HepG2 (cell line): ENCODE measurements at regions not wholly inside any gene's neighbourhood (a gene's known extent, or its start where the extent isn't known, plus 50 kb on each side); places are given as distances from the start of the nearest gene placed in this dataset.

Experiments
- ATAC-seq: fragments of 200-7000 bp; cut with Tn5 transposase; 3 replicates; pipeline ENCODE4 v1.9.1; 2020; ENCODE audit warnings: mild to moderate bottlenecking, moderate library complexity
- BruUV-seq: library from RNA; stranded (reverse); fragments of 400-500 nt; replicated peaks from 2 replicates; lab custom pipeline; 2021; lab: Mats Ljungman, UMichigan
- CTCF ChIA-PET: fragments of 300-600 bp; formaldehyde crosslinking; extraction: SDS; loops from one replicate; lab custom pipeline; 2021; ENCODE audit warnings: low total read pairs, inconsistent platforms, low intra/inter-chr PET ratio; lab: Yijun Ruan, JAX
- POLR2A ChIA-PET: fragments of 350-600 bp; sonication (Branson Sonifier 250); formaldehyde crosslinking; loops from one replicate; lab custom pipeline; 2020; ENCODE audit warnings: antibody characterized with exemption, inconsistent platforms; lab: Yijun Ruan, JAX
- DNase-seq: peaks from one replicate; pipeline ENCODE4 v3.0.0-alpha.2; 2015; ENCODE audit warnings: low spot score
- FAIRE-seq: peaks from 3 replicates; lab custom pipeline; 2011; peaks lifted over from hg19 to GRCh38; lab: Jason Lieb, UNC
- H2AFZ ChIP-seq: one replicate; pipeline ENCODE4 v1.6.1; 2011; ENCODE audit warnings: low read length, inconsistent platforms
- H3K27ac ChIP-seq: fragments of 300-600 bp; 3 replicates; pipeline ENCODE4 v1.8.0; 2011; ENCODE audit warnings: mixed run types, mild to moderate bottlenecking, mixed read lengths, low read length, inconsistent platforms; ENCODE audit not compliant: insufficient read depth; ENCODE audit errors: extremely low read length
- H3K27me3 ChIP-seq, 2 experiments: fragments of 200-600 bp in 1 of 2; 2 replicates in 1 of 2; 3 replicates in 1 of 2; pipeline versions ENCODE4 v1.6.0 to v1.8.0; 2011; ENCODE audit warnings: low read length in 2 of 2, mild to moderate bottlenecking in 2 of 2, moderate library complexity in 2 of 2, inconsistent platforms in 1 of 2; ENCODE audit not compliant: insufficient read depth in 2 of 2, control insufficient read depth in 1 of 2
- H3K36me3 ChIP-seq, 2 experiments: fragments of 200-600 bp in 1 of 2; replicated peaks in 1 of 2; 2 replicates in 1 of 2; 3 replicates in 1 of 2; pipeline versions ENCODE4 v1.5.1 to v1.8.0; 2011; ENCODE audit warnings: low read length in 2 of 2, inconsistent platforms in 1 of 2; ENCODE audit not compliant: insufficient read depth in 2 of 2, control insufficient read depth in 1 of 2
- H3K4me1 ChIP-seq: 2 replicates; pipeline ENCODE4 v1.5.1; 2012; ENCODE audit warnings: low read length, inconsistent platforms; ENCODE audit not compliant: insufficient read depth
- H3K4me2 ChIP-seq: 2 replicates; pipeline ENCODE4 v1.6.0; 2011; ENCODE audit warnings: low read depth, low read length, inconsistent platforms
- H3K4me3 ChIP-seq, 3 experiments: fragments of 200-600 bp in 1 of 3; sonication (generic), shearing (Covaris generic) in 1 of 3; replicated peaks in 1 of 3; 2 replicates each; pipeline ENCODE4 v1.5.1; 2011 to 2016; ENCODE audit warnings: low read length in 3 of 3, inconsistent platforms in 2 of 3, low read depth in 2 of 3, mild to moderate bottlenecking in 2 of 3, control low read depth in 1 of 3, mixed read lengths in 1 of 3; ENCODE audit not compliant: insufficient read depth in 1 of 3
- H3K79me2 ChIP-seq: one replicate; pipeline ENCODE4 v1.6.1; 2011; ENCODE audit warnings: low read length, inconsistent platforms; ENCODE audit not compliant: insufficient read depth
- H3K9ac ChIP-seq: 2 replicates; pipeline ENCODE4 v1.6.0; 2011; ENCODE audit warnings: mild to moderate bottlenecking, low read depth, low read length, inconsistent platforms; ENCODE audit not compliant: insufficient read depth
- H3K9me3 ChIP-seq: 2 replicates; pipeline ENCODE4 v1.5.1; 2012; ENCODE audit warnings: mild to moderate bottlenecking, low read length
- H4K20me1 ChIP-seq: 2 replicates; pipeline ENCODE4 v1.6.0; 2011; ENCODE audit warnings: inconsistent platforms, mild to moderate bottlenecking, low read length, moderate library complexity; ENCODE audit not compliant: insufficient read depth
- CBX5 ChIP-seq: sonication (generic); formaldehyde crosslinking; IDR thresholded peaks from 2 replicates; pipeline ENCODE4 v1.4.0; 2020; ENCODE audit warnings: missing genetic modification reagents, borderline replicate concordance
- DNMT1 ChIP-seq: sonication (generic); formaldehyde crosslinking; IDR thresholded peaks from 2 replicates; pipeline ENCODE4 v1.5.1; 2020; ENCODE audit warnings: mild to moderate bottlenecking, missing genetic modification reagents
- ERF ChIP-seq: IDR thresholded peaks from 2 replicates; pipeline ENCODE4 v1.6.1; 2018; ENCODE audit warnings: missing biosample characterization, missing genetic modification reagents
- KAT2B ChIP-seq: fragments of 150-350 bp; IDR thresholded peaks from 2 replicates; pipeline ENCODE4 v1.6.1; 2014; ENCODE audit warnings: low read depth, low read length, borderline replicate concordance
- NBN ChIP-seq: fragments of 450-650 bp; conservative IDR thresholded peaks from 2 replicates; pipeline ENCODE4 v1.6.1; 2017
- TGIF2 ChIP-seq: IDR thresholded peaks from 2 replicates; pipeline ENCODE4 v1.6.1; 2016; ENCODE audit warnings: control low read depth, missing compliant biosample characterization
- TRIM24 ChIP-seq: sonication (generic); formaldehyde crosslinking; IDR thresholded peaks from 2 replicates; pipeline ENCODE4 v1.8.0; 2022; ENCODE audit warnings: mild to moderate bottlenecking, missing genetic modification reagents
- ZC3H13 ChIP-seq: sonication (generic); formaldehyde crosslinking; IDR thresholded peaks from 2 replicates; pipeline ENCODE4 v1.8.1; 2023; ENCODE audit warnings: mild to moderate bottlenecking, missing genetic modification reagents, moderate library complexity
- ZNF326 ChIP-seq: sonication (generic); formaldehyde crosslinking; IDR thresholded peaks from 2 replicates; pipeline ENCODE4 v1.4.0; 2020; ENCODE audit warnings: missing genetic modification reagents, borderline replicate concordance
- ZNF768 ChIP-seq: sonication (generic); formaldehyde crosslinking; IDR thresholded peaks from 2 replicates; pipeline ENCODE4 v1.4.0; 2020; ENCODE audit warnings: missing genetic modification reagents
- whole genome bisulfite sequencing: methylation state at CpG from one replicate; pipeline ENCODE4 v1.1.6; 2017; ENCODE audit warnings: low lambda C conversion rate; 5-methylcytosine and 5-hydroxymethylcytosine counted together
- in situ Hi-C: cut with HindIII; loops from 2 replicates; pipeline ENCODE4 v1.10.0; 2017; ENCODE audit warnings: low pct_unique_long_range_greater_than_20kb; ENCODE audit not compliant: extremely low pct_ligation_motif_present
- intact Hi-C: fragments of 100-400 bp; cut with micrococcal nuclease; formaldehyde crosslinking; loops from one replicate; pipeline ENCODE4 v1.10.0; 2022; ENCODE audit not compliant: unreplicated experiment
- TF ChIP-seq, protein P1 (sequence below): sonication (generic); formaldehyde crosslinking; IDR thresholded peaks from 2 replicates; pipeline ENCODE4 v1.4.0; 2020; ENCODE audit warnings: mild to moderate bottlenecking, missing genetic modification reagents
- TF ChIP-seq, protein P2 (sequence below): sonication (generic); formaldehyde crosslinking; IDR thresholded peaks from 2 replicates; pipeline ENCODE4 v1.4.0; 2020; ENCODE audit warnings: missing genetic modification reagents, borderline replicate concordance

DNA sequence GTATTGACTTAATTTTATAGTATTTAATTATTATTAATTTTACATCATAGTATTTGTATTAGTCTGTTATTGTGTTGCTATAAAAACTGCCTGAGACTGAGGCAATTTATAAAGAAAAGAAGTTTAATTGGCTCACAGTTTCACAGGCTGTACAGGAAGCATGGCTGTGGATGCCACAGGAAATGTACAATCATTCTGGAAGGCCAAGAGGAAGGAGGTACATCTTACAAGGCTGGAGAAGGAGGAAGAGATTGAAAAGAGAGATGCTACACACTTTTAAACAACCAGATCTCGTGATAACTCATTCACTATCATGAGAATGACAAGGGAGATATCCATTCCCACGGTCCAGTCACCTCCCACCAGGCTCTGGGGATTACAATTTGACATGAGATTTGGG, 2019.4 kb upstream of the PIK3C3 start:
- H3K4me3 ChIP-seq, result no peak overlapping the region
- intact Hi-C loops, result no loop called here

More for the DNA sequence above, 2019.4 kb upstream of the PIK3C3 start:
- Histone ChIP-seq H2AFZ (no peak overlapping the region), H3K4me1 (no peaks in the 10 kb centered on the region), H3K27ac (no peak overlapping the region), H3K27me3 (no peaks in the 10 kb centered on the region), H3K9me3 (no peaks in the 10 kb centered on the region), H3K4me2 (no peak overlapping the region), H3K9ac (no peak overlapping the region), H3K79me2 (no peaks in the 10 kb centered on the region), H3K36me3 (no peaks in the 10 kb centered on the region), H4K20me1 (no peaks in the 10 kb centered on the region)
- in situ Hi-C loops, result no loop called here
- BruUV-seq, result no TSS peak
- ChIA-PET CTCF (no interaction called here), POLR2A (no interaction called here)
- no peak for FAIRE-seq
- 0% methylated on average over 2 of the region's 2 CpGs for WGBS
- no peak for TF ChIP-seq DNMT1 (CRISPR knock-in tag)
- TF ChIP-seq, protein P1, sequence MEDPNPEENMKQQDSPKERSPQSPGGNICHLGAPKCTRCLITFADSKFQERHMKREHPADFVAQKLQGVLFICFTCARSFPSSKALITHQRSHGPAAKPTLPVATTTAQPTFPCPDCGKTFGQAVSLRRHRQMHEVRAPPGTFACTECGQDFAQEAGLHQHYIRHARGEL (CRISPR knock-in tag), result no peak
- TF ChIP-seq ZNF326 (CRISPR knock-in tag), result no peak
- no peak for TF ChIP-seq ZNF768 (CRISPR knock-in tag)
- TF ChIP-seq KAT2B, result no peak
- no peak for TF ChIP-seq TGIF2
- no peak for TF ChIP-seq ZC3H13 (CRISPR knock-in tag)
- TF ChIP-seq, protein P2, sequence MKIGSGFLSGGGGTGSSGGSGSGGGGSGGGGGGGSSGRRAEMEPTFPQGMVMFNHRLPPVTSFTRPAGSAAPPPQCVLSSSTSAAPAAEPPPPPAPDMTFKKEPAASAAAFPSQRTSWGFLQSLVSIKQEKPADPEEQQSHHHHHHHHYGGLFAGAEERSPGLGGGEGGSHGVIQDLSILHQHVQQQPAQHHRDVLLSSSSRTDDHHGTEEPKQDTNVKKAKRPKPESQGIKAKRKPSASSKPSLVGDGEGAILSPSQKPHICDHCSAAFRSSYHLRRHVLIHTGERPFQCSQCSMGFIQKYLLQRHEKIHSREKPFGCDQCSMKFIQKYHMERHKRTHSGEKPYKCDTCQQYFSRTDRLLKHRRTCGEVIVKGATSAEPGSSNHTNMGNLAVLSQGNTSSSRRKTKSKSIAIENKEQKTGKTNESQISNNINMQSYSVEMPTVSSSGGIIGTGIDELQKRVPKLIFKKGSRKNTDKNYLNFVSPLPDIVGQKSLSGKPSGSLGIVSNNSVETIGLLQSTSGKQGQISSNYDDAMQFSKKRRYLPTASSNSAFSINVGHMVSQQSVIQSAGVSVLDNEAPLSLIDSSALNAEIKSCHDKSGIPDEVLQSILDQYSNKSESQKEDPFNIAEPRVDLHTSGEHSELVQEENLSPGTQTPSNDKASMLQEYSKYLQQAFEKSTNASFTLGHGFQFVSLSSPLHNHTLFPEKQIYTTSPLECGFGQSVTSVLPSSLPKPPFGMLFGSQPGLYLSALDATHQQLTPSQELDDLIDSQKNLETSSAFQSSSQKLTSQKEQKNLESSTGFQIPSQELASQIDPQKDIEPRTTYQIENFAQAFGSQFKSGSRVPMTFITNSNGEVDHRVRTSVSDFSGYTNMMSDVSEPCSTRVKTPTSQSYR, result no peak
- no peak for TF ChIP-seq CBX5 (CRISPR knock-in tag)
- TF ChIP-seq NBN, result no peak
- TF ChIP-seq ERF (CRISPR knock-in tag), result no peak
- TF ChIP-seq TRIM24 (CRISPR knock-in tag), result no peak
- no peak for ATAC-seq
- no peak for DNase-seq
